Renal pelvis (tissue), 1 donor: ENCODE measurements at regions not wholly inside any gene's neighbourhood (a gene's known extent, or its start where the extent isn't known, plus 50 kb on each side); places are given as distances from the start of the nearest gene placed in this dataset.
A peak's percentile ranks its signal among the peaks of the same experiment; 100 is the strongest.

Experiments used
- DNase-seq: peaks from one replicate; pipeline ENCODE4 v3.0.0-alpha.2; 2013

GRCh38 chrX:30504309-30504708, 73.3 kb downstream of the TASL start:
- peak; percentile 45 for DNase-seq

DNA sequence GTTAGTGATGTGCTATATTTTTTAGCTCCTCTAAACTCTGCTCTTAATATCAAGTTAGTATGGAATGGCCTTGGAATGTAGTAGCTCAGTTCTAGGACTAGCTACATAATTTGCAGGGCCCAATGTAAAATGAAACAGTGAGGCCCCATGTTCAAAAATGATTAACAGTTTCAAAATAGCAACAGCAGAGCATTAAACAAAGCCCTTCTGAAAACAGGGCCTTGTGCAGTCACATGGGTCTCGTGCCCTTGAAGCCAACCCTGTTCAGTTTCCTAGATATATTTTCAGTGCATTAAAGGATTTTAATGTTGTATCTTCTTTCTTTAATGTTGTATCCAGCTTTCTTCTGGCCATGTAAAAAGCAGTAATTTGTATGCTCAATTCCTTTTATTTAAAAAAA, 82.1 kb downstream of the TASL start:
- no peak for DNase-seq

DNA sequence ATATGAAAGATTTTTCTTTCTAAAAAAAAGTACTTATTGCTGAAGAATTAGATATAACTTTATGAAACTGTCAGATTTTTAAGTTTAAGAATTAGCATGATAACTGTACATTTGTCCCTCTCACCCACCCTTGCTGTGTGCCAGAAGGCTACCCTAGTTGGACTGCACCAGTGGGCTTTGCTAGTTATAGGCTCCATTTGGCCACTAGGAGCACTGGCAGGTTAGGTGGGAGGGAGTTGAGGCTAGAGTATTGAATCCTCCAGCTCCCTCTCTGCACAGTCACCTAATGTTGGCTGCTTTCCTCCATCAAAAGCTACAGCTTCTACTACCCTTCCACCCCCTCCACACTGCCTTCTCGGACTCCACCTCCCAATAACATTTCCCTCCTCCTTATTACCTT, 84.2 kb downstream of the TASL start:
- DNase-seq, result no peak

- no peak for DNase-seq
These were observed 88.2 kb downstream of the TASL start for GRCh38 chrX:30489323-30489722.

GRCh38 chrX:30488092-30488491, 89.5 kb downstream of the TASL start:
- no peak for DNase-seq

DNA sequence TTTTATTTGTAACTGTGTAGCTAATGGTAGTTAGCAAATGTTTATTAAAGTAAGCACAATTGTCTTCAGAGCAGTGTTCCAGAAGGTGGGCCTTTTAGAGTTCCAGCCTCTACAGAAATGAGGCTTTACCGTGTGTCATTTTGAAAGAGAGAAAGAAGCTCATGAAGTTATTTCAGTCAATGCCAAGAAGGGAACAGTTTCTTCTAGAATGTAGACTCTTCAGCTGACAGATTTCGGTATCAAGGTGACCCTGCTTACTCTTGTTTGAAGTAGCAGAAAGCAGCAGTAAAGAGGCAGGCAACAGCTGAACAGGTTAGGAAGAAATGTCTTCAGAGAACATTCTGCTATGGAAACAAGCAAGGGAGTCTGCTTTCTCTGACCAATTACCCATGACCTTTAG, 93.6 kb downstream of the TASL start:
- DNase-seq, result no peak

GRCh38 chrX:30468471-30468870, 109.1 kb downstream of the TASL start:
- no peak for DNase-seq
